Endothelial cell of umbilical vein (primary cell): ENCODE measurements at regions not wholly inside any gene's neighbourhood (a gene's known extent, or its start where the extent isn't known, plus 50 kb on each side); places are given as distances from the start of the nearest gene placed in this dataset.

Experiments
- BruUV-seq: library from RNA; stranded (reverse); fragments of 400-500 nt; replicated peaks from 2 replicates; lab custom pipeline; 2021; lab: Mats Ljungman, UMichigan
- CTCF ChIA-PET: fragments of 300-600, 350-600 bp; sonication (Branson Sonifier 250); formaldehyde crosslinking; loops from one replicate; lab custom pipeline; 2021; ENCODE audit warnings: antibody characterized with exemption, inconsistent platforms; lab: Charles Lee
- POLR2A ChIA-PET: fragments of 300-600, 350-600 bp; sonication (Branson Sonifier 250); formaldehyde crosslinking; loops from one replicate; lab custom pipeline; 2021; ENCODE audit warnings: antibody characterized with exemption, inconsistent platforms; lab: Charles Lee
- DNase-seq: peaks from one replicate; pipeline ENCODE4 v3.0.0-alpha.2; 2011; ENCODE audit warnings: low read depth, low spot score
- FAIRE-seq: peaks from 2 replicates; lab custom pipeline; 2011; peaks lifted over from hg19 to GRCh38; lab: Jason Lieb, UNC
- H2AFZ ChIP-seq: 2 replicates; pipeline ENCODE4 v1.6.0; 2012; ENCODE audit warnings: low read depth, low read length, control low read depth, inconsistent platforms
- H3K27ac ChIP-seq: 2 replicates; pipeline ENCODE4 v1.5.1; 2011; ENCODE audit warnings: low read depth, mild to moderate bottlenecking, control low read depth, low read length, moderate library complexity; ENCODE audit not compliant: insufficient read depth
- H3K27me3 ChIP-seq, 2 experiments: 2 replicates each; pipeline versions ENCODE4 v1.6.0 to v1.6.1; 2011; ENCODE audit warnings: low read length in 2 of 2, mixed read lengths in 1 of 2; ENCODE audit not compliant: control insufficient read depth in 2 of 2, insufficient read depth in 2 of 2
- H3K36me3 ChIP-seq, 2 experiments: 2 replicates in 1 of 2; 3 replicates in 1 of 2; pipeline ENCODE4 v1.5.1; 2011; ENCODE audit warnings: low read length in 2 of 2, mild to moderate bottlenecking in 1 of 2, moderate library complexity in 1 of 2; ENCODE audit not compliant: control insufficient read depth in 2 of 2, insufficient read depth in 2 of 2; ENCODE audit errors: extremely low read depth in 1 of 2
- H3K4me1 ChIP-seq: 3 replicates; pipeline ENCODE4 v1.5.1; 2011; ENCODE audit warnings: mild to moderate bottlenecking, low read length; ENCODE audit not compliant: control insufficient read depth, insufficient read depth; ENCODE audit errors: extremely low read depth
- H3K4me2 ChIP-seq: 2 replicates; pipeline ENCODE4 v1.6.1; 2011; ENCODE audit warnings: low read length, control low read depth, mixed read lengths; ENCODE audit not compliant: insufficient read depth
- H3K4me3 ChIP-seq, 3 experiments: fragments of 200-600 bp in 1 of 3; sonication (generic), shearing (Covaris generic) in 1 of 3; replicated peaks in 1 of 3; 2 replicates each; pipeline ENCODE4 v1.5.1; 2011 to 2016; ENCODE audit warnings: control low read depth in 3 of 3, low read length in 3 of 3, mild to moderate bottlenecking in 2 of 3, inconsistent platforms in 1 of 3, low read depth in 1 of 3, moderate library complexity in 1 of 3; ENCODE audit not compliant: insufficient read depth in 1 of 3
- H3K79me2 ChIP-seq: 2 replicates; pipeline ENCODE4 v1.6.0; 2012; ENCODE audit warnings: low read length, inconsistent platforms; ENCODE audit not compliant: control insufficient read depth, insufficient read depth
- H3K9ac ChIP-seq: replicated peaks from 2 replicates; pipeline ENCODE3; 2011; ENCODE audit warnings: low read length, control low read depth; ENCODE audit not compliant: insufficient read depth; ENCODE audit errors: extremely low read depth
- H3K9me1 ChIP-seq: replicated peaks from 3 replicates; pipeline ENCODE4 v1.6.0; 2011; ENCODE audit warnings: mild to moderate bottlenecking, low read length; ENCODE audit not compliant: control insufficient read depth, insufficient read depth; ENCODE audit errors: extremely low read depth
- H3K9me3 ChIP-seq: replicated peaks from 2 replicates; pipeline ENCODE4 v1.5.1; 2012; ENCODE audit warnings: low read length, inconsistent platforms; ENCODE audit not compliant: control insufficient read depth, insufficient read depth
- H4K20me1 ChIP-seq: replicated peaks from 2 replicates; pipeline ENCODE3; 2011; ENCODE audit warnings: mild to moderate bottlenecking, low read length; ENCODE audit not compliant: control insufficient read depth, insufficient read depth; ENCODE audit errors: extremely low read depth
- CTCF ChIP-seq, 2 donors: IDR thresholded peaks; 1 replicate in 1 of 2; 2 replicates in 1 of 2; pipeline ENCODE4 v1.5.1; 2011; ENCODE audit warnings: low read length in 2 of 2, mild to moderate bottlenecking in 2 of 2, moderate library complexity in 2 of 2, control low read depth in 1 of 2, inconsistent platforms in 1 of 2, low read depth in 1 of 2; ENCODE audit not compliant: insufficient read depth in 1 of 2; ENCODE audit errors: extremely low read depth in 1 of 2
- EZH2 ChIP-seq: IDR thresholded peaks from 2 replicates; pipeline ENCODE4 v1.6.1; 2012; ENCODE audit warnings: borderline replicate concordance, low read depth, mild to moderate bottlenecking, moderate library complexity, low read length, inconsistent platforms; ENCODE audit not compliant: severe bottlenecking
- FOS ChIP-seq: IDR thresholded peaks from 2 replicates; pipeline ENCODE4 v1.6.1; 2011; ENCODE audit warnings: mild to moderate bottlenecking, low read length, moderate library complexity, borderline replicate concordance; ENCODE audit not compliant: insufficient read depth
- GATA2 ChIP-seq: IDR thresholded peaks from 2 replicates; pipeline ENCODE4 v1.7.0; 2011; ENCODE audit warnings: low read depth, mild to moderate bottlenecking, moderate library complexity, mixed read lengths, low read length; ENCODE audit not compliant: insufficient read length, insufficient read depth
- JUN ChIP-seq: IDR thresholded peaks from 2 replicates; pipeline ENCODE4 v1.6.1; 2011; ENCODE audit warnings: borderline replicate concordance, low read depth; ENCODE audit not compliant: insufficient read length, insufficient read depth
- MAX ChIP-seq: IDR thresholded peaks from 2 replicates; pipeline ENCODE4 v1.6.1; 2011; ENCODE audit not compliant: insufficient read depth, insufficient read length
- MYC ChIP-seq: IDR thresholded peaks from one replicate; pipeline ENCODE4 v1.6.1; 2011; ENCODE audit warnings: mild to moderate bottlenecking, low read depth, low read length
- POLR2A ChIP-seq: IDR thresholded peaks from 2 replicates; pipeline ENCODE4 v1.6.1; 2012; ENCODE audit warnings: low read depth, mild to moderate bottlenecking, control low read depth, low read length
- POLR2AphosphoS5 ChIP-seq: IDR thresholded peaks from 2 replicates; pipeline ENCODE4 v1.6.1; 2012; ENCODE audit warnings: low read depth, mild to moderate bottlenecking, control low read depth, low read length, moderate library complexity; ENCODE audit not compliant: insufficient read depth
- dilution Hi-C: fragments of 300-500 bp; cut with MboI; formaldehyde crosslinking; loops from one replicate; pipeline ENCODE4 v1.15.0; 2019; ENCODE audit warnings: low sequenced_read_pairs; ENCODE audit not compliant: extremely low pct_ligation_motif_present
- intact Hi-C: fragments of 100-400 bp; cut with micrococcal nuclease; formaldehyde crosslinking; loops from one replicate; pipeline ENCODE4 v1.10.0; 2022

DNA sequence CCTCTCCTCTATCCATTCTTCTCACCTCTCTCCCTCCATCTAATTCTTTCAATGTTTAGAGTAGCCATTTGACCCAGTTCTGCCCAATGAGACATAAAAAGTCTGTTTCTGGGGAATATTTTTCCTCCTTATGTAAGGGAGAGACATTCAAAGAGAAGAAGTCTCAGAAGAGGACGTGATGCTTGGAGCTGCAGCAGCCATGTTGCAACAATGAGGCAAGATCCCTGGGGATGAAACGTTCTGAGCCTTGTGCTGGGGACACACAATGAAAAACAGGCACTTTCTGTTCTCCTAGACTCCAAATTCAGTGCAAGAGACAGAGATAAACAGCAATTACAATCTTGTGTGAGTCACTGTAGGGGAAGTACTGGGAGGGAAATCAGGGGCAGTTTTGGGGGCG is 130.8 kb downstream of the FOXL1 start:
- no TSS peak for BruUV-seq
- Histone ChIP-seq H3K27ac (no peak overlapping the region), H3K27me3 (no peaks in the 10 kb centered on the region), H4K20me1 (no peaks in the 10 kb centered on the region), H3K4me2 (no peak overlapping the region), H3K4me3 (no peak overlapping the region), H3K79me2 (no peaks in the 10 kb centered on the region), H3K9me1 (no peaks in the 10 kb centered on the region), H3K36me3 (no peaks in the 10 kb centered on the region), H2AFZ (no peak overlapping the region), H3K9ac (no peak overlapping the region), H3K9me3 (no peaks in the 10 kb centered on the region), H3K4me1 (no peaks in the 10 kb centered on the region)
- intact Hi-C loops = no loop called here
- ChIA-PET CTCF (no interaction called here), POLR2A (no interaction called here)
- TF ChIP-seq POLR2A = no peak
- TF ChIP-seq POLR2AphosphoS5 = no peak
- TF ChIP-seq GATA2 = no peak
- TF ChIP-seq FOS = no peak
- dilution Hi-C loops = no loop called here
- DNase-seq (no peak), FAIRE-seq (no peak)

- BruUV-seq = no TSS peak
- dilution Hi-C loops = no loop called here
Observed at GRCh38 chr16:86709902-86710601, 131.7 kb downstream of the FOXL1 start.

More at GRCh38 chr16:86709902-86710601, 131.7 kb downstream of the FOXL1 start:
- no peaks in the 10 kb centered on the region for H3K27me3 ChIP-seq
- intact Hi-C loops = no loop called here
- no peaks in the 10 kb centered on the region for H4K20me1 ChIP-seq
- H3K9me1 ChIP-seq = no peaks in the 10 kb centered on the region
- no peak overlapping the region for H2AFZ ChIP-seq
- no peaks in the 10 kb centered on the region for H3K79me2 ChIP-seq
- FAIRE-seq (no peak), DNase-seq (no peak)
- no peak overlapping the region for H3K9ac ChIP-seq
- no peak overlapping the region for H3K4me2 ChIP-seq
- no peaks in the 10 kb centered on the region for H3K4me1 ChIP-seq
- ChIA-PET POLR2A (no interaction called here), CTCF (no interaction called here)
- TF ChIP-seq POLR2A (no peak), MYC (no peak), GATA2 (no peak), POLR2AphosphoS5 (no peak), EZH2 (no peak), CTCF (IDR thresholded peaks at IDR 0.05; ENCODE audit: extremely low read depth in 1 of 2, insufficient read depth in 1 of 2, low read depth in 1 of 2, low read length in 2 of 2) (no peak), JUN (no peak), MAX (no peak), FOS (no peak)
- H3K27ac ChIP-seq = no peak overlapping the region
- H3K36me3 ChIP-seq = no peaks in the 10 kb centered on the region
- no peaks in the 10 kb centered on the region for H3K9me3 ChIP-seq
- H3K4me3 ChIP-seq = no peak overlapping the region
